HG02840 (cell line): ENCODE measurements at regions not wholly inside any gene's neighbourhood (a gene's known extent, or its start where the extent isn't known, plus 50 kb on each side); places are given as distances from the start of the nearest gene placed in this dataset.

ENCODE experiments used
- ATAC-seq: cut with Tn5 transposase; IDR thresholded peaks from one replicate; pipeline ENCODE4 v1.9.1; 2021; ENCODE audit warnings: mild to moderate bottlenecking, moderate library complexity, moderate number of reproducible peaks; ENCODE audit not compliant: unreplicated experiment, low FRiP score

DNA sequence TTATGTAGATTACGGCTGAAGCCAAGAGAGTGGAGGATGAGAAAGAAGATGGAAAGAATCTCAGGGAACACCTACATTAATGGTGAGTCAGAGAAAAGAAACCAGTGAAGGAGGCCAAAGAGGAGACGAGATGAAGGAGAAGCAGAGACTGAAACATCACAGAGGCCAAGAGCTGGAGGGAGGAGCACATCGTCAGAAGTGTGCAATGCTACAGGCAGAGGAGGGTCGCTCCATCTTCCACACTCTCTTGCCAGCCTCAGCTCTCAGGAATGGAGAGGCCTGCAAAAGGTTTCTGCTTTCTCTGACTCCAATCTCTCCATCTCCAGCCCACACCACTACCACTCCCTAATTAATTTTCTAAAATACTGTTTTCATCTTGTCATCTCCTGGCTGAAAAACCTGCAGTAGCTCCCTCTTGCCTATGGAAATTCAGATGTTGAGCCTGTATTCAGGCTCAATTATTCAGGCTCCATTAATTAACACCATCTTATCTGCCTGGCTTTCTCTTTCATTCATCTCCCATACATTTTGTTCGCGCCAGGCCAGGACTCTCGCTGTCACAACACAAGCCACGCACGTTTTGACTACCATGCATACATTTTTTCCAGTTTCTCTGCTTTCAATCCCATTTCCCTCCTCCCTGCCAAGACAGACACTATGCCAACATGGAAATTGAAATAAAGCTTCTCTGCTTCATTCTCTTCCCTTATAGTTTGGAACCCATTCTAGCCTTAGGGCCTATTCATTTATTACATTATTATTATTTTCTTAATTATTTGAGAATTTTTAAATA lies 165.8 kb downstream of the INHBA start:
- ATAC-seq, result no peak

DNA sequence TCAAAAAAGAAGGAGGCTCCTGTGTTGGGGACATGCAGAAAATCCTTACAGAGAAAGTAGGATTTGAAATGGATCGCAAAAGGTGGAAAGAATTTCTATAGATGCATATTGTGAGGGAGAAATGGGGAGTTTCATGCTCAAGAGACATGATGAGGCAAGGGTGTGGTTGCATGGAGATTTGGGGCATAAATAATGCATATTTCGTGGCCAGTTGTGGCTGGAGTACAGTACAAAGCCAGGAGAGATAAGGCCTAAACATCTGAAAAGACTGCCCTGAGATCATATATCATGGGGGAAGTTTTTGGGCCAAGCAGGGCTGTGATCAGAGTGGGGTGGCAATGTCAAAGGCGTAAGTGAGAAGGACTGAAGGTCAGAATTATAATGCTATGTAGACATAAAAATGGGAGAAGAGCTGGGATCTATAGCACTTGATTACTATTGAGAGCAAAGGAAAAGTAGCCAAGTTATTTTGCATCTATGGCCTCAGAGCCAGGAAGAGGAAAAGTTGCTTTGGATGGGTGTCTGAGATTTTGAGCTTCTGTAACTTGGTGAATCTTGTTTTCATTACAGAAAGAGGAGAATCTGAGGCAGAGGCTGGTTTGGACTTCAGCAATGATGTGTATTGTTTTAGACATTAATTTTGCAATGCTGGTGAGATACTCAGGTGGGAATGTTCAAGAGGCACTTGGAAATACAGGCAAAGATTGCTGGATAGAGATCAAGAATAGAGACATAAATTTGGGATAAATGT lies 166.6 kb downstream of the INHBA start:
- no peak for ATAC-seq

DNA sequence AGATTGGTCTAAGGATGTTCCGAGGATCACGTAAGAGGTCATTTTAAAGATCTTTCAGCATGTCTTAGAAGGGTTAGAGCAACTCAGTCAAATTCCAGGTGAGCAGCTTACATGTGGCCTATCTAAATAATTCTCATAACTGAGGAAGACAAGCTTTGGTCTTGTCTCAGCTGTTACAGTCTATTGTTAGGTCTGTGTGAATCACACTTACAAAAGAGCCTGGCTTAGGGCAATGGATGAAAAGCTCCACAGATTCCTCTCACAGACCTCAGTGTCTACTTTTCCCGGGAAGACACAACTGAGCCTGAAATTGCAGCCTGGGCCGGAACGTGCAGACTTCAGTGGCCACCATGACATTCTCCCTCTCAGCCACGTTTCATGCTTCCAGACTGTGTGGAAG lies 173.1 kb downstream of the INHBA start:
- no peak for ATAC-seq

DNA sequence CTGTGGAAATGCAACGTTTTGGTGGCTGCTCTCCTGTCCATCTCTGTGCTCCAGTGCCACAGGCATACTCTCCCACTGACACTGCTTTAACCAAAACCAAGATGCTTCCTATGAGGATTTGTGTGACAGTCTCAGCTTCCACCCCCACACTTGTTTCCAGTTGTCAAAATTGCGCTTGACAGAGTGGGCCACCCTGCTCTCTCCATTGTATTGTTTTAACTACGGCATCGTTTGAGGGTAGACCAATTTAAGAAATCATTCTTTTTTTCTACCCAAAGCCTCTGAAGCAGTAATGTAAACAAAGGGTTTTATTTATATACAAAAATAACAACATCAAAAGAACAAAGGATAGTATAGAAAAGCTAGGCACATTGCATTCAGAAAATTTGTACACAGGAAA lies 178.0 kb downstream of the INHBA start:
- no peak for ATAC-seq

DNA sequence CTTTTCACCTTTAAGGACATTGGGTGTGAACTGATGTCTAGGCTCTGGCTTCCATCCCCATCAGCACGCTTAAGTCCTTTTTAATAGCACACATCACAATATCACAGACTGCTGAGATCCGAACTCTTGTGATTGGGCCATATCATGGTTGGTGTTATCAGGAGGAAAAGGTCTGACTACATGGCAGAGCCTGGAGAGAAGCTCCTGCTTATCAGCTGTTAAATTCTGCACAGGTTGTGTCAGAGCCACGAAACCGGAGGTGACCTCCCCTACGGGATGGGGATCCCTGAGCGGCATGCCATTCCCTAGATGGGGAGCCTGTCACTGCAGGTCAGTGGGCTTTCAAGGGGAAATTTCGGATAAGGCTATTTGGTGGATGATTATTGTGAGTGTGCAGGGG lies 182.4 kb downstream of the INHBA start:
- no peak for ATAC-seq

DNA sequence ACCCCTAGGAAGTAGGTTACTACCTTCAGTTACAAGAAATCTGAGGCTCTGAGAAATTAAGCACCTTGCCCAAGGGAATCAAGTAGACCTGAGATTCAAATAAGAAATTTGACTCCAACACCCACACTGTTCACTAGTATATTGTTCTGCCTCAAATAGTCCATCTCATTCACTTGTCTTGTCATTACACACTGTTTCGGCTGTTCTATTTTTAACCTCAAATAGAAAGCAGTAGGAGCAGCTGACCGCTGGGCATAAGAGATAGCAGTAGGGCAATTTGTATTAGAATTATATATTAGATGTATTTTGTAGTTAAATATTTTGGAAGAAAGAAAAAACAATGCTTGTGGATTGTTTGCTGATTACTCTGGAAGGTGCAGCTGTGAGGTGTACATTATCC lies 185.1 kb downstream of the INHBA start:
- no peak for ATAC-seq

DNA sequence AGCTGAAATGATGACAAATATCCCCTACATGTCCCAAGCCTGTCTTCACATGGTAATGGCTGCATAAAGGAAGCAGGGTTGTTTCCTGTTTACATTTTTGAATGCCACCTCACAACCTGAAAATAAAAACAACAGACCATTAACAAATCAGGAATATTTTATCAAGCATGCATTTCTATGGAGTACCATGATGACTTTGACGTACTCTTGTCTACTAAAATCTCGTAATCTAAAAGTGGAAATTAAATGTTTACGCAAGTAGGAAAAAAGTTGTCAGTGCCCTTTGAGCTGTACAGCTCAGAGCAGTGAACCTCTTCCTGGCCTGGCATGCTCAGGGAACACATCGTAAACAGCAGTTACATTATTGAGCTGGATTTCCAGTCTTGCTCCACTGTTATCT lies 194.1 kb downstream of the INHBA start:
- ATAC-seq, result no peak

DNA sequence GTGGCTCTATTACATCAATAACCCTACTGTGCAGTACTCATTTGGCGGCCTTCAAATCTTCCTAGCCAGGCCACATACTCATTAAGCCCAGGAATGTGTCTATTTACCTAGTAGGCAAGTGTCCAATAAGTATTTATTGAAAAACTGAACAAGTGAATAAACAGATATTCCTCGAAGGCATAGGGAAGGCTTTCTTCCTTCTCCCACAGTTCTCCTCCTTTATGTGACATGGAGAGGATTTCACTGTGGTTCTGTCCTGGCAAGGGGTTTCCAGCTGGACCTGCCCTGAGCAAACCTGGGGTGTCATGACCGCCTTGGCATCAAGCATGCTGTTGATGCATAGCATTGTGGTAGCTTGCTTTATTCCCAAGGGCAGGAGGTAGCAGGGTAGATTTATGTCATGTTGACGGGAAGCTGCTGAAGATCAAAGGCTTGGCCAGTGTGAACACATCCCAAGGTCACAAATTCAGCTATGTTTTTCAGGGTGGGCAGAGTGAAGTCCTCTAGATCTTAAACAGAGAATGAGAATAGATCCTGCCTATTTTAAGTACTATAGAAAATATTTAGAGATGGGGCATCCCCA lies 195.1 kb downstream of the INHBA start:
- ATAC-seq, result no peak

DNA sequence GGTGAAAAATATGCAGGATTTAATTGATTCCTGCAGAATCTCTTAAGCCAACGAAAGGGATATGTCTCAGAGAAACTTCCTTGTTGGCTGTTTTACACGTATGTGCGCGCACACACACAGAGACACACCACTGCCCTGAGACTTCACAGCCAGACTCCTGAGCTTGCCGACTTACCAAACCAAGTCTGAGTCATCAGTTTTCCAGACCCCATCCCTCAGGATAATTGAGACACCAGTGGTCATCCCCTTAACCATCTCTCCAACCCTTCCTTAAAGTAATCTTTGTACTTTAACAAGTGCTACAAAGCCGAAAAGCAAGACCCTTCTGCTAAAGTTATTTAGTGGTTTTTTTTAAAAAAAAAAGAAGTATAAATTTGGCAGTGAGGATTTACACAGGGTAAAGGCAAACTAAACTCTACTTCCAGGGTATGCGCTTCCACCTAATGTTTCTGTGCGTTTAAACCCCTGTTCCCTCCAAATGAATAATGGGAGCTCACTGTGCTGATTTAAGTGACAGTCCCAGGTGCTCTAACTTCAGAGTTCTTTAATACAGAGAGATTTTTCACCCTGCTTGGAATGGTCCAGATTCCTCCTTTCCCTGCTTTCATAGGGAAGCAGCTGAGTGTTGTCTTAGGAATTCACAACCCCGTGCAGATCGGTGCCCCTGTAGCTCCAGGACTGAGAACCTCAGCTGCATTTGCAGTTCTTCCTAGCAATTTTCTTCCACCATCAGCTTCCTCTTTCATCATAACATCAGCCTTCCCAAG lies 198.5 kb downstream of the INHBA start:
- ATAC-seq, result no peak

DNA sequence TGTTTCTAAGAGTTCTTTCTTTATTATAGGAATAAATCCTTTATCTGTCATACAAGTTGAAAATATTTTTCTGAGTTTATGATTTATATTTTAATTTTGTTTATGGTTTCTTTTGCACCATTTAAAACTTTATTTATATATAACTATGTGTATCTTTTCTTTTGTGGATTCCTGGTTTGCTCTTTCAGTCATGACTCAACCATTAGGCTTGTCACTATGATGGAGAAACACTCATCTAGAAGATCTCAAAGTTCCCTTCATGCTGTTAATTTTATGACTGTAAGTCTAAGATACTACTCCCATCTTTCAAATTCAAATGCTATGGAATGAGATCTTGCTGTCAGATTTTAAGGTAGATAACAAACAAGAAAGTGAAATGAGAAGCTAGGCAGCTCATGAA lies 199.5 kb downstream of the INHBA start:
- no peak for ATAC-seq

DNA sequence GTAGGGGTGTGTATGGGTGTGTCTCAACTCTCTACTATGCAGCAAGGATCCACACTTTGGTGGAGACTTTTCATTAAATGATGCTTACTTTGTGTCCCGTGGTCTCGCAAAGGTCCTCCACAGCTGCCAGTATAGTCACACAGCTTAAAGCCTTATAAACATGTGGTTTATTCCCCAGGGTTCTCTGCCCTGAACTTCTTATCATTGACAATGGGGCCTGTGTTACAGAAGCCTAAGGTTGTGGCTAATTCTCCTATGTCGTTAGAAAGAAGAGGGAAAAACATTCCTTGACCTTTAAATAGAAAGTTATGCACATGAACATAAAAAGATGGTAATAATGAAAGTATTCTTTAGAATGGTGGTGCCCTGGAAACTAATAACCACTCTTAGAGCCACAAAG lies 201.4 kb downstream of the INHBA start:
- no peak for ATAC-seq

DNA sequence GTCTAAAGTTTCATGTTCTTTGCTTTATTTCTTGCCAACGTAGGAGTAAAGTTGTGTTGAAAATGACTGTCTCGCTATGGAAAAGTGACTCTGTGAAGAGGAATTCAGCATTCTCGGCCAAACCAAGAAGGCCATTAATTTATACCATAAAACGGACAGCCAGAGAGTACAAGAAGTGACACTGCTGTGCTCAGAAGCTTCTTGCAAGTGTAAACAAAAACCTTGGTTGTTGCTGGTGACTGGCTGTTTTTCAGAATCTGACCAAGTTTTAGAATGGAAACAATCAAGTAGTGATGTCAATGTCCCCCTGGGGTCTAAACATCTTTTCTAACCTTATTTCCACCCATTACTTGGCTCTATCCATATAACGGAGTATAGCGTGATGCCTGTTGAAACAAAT lies 201.9 kb downstream of the INHBA start:
- no peak for ATAC-seq

DNA sequence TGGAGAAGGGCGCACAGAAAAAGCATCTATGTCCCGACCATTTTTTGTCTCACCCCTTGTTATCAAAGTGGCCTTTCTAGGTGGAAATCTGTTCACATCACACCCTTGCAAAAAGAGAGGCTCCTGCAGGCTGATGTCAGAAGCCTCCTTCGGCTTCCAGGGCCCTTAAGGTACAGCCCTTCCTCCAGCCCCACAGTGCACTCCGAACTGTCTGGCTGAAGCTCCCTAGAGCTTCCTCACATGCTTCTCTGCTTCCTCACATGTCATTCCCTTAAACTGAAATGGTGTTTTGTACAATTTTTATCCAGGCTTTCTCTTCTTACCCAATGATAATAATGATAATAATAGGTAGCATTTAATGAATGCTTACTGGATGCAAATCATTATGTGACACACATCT lies 210.3 kb downstream of the INHBA start:
- no peak for ATAC-seq

DNA sequence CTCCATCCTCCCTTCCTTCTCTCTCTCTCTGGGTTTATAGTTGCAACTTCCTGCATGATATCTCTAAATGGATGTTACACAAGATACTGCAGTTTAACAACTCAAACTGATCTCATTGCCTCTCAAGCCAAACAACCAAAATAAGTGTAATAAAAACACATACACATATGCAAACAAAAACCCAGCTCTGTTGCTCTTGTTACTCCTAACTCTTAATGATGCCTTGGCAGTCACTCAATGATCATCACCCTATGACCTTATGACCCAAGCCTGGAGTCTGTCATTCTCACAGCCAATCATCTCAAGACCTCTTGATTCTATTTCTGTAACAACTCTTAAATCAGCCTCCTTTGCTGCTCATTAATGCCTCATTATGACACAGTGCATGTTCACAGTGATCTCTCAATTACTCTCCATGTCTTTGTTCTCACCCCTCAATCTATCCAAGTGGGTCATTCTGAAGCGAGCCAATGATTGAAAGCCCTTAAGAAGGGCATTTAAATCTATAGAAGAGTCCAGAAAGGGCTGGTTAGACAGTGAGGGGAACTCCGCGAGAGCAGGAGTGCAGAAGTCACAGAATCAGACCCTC lies 210.9 kb downstream of the INHBA start:
- no peak for ATAC-seq

DNA sequence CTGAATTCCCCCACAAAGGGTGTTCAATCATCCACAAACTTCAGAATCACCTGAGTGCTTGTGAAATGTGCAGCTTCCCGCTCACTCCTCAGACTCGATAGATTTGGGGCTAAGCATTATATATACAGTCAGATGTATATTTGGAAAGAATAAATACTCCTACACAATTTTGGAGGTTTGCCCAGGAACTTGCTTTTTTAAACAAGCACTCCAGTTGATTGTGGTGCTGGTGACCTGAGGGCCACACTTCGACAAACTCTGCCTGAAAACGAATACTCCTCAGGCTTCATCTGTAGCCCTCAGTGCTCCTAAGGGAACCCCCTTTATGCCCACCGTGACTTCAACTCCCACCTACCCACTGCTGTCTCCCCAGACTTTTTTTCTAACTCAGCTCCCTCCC lies 211.6 kb downstream of the INHBA start:
- ATAC-seq, result no peak

DNA sequence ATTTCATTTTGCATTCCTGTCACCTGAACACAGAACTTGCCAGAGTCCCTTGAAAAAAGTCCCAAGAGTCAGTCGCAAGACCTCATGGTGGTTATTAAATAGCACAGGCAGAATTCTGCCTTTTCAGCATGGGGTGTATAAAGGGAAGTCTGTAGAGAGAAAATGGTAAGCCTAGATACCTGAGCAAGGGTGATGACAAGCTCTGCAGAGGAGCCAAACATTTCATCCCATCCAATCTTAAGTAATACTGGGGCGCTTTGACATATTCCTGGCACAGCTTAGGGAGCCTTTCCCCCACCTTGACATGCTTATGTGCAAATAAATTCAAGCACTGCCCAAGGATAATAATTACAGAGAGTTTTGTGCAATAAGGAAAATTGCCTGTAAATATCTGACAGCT lies 213.0 kb downstream of the INHBA start:
- ATAC-seq, result no peak

DNA sequence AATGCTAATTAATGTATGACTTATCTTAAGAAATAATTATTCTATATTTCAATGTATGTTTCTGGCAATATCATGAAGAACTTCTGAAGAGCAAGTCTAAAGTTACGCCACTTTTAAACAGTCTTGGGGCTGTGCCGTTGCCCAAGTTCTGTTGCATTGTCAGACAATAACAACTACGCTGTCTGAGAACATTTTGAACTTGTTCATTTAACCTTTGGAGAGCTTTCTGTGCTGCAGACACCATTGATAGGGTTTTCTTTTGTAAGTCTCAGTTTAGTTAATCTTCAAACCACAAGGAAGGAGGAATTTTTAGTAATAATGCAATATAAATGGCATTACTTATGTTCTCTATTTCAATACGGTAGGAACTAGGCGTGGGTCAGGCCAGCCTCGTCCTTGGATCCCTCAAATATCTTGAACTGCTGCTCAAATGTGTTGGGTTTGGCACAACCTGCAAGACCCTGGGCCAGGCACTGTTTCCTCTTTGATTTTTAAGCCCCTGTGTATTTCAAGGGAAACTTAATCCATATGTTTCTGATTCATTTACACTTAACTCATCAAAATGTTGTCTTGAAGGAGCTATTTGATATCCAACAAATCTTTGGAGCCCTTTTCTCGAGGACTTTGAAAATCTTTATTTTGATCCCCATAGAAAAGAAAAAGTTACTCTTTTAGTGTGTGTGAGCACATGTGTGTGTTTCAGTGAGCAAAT lies 215.5 kb downstream of the INHBA start:
- no peak for ATAC-seq

DNA sequence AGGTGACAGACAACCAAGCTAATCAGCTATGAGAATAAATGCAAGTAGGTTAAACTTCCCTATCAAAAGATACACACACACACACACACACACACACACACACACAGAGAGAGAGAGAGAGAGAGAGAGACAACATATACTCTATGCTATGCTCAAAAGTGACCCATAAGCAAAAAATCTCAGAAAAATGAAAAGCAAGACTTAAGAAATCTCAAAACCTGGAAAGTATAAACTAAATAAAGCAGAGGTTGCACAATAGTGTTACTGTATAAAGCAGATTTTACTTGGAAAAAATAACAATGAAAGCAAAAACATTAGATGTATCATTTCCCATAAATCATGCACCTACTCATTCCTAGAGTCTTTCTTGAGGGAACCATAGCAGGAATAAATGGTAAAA lies 221.5 kb downstream of the INHBA start:
- ATAC-seq, result no peak

DNA sequence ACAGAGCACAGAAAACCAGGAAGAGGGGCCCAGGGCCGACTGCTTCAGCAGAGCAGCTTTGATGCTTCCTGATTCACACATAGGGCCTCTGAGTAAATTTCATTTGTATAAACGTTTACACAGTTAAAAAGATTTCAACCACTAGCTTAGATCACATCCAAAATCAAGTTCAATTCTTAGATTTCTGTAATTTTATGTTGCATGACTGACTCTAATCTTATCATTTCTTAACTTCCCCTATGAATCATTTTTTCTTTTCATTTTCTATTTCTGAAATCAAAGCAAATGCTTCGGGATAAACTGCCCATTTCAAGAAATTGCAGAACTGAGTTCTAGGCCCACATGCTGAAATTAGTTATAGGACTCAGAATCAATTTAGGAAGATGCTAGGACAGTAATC lies 224.7 kb downstream of the INHBA start:
- no peak for ATAC-seq

DNA sequence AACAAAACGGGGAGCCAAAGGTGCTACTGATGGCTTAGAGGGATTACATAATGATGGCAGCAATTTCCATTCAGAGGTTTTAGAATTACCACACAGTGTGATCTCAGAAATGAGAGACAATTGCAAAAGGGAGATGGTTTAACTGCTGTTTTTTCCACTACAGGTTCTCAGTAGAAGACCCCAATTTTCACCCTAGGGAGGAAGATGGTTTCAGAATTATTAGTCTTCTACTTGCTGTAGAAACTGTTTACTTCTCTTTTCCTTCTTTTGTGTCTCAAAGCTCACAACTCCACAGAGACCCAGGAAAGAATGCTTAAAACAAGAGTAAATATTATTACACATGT lies 226.5 kb downstream of the INHBA start:
- no peak for ATAC-seq
